ENCODE measurements at regions not wholly inside any gene's neighbourhood (a gene's known extent, or its start where the extent isn't known, plus 50 kb on each side); places are given as distances from the start of the nearest gene placed in this dataset.

- Mint-ChIP-seq H3K4me3 (no peak overlapping the region), H3K4me1 (no peaks in the 10 kb centered on the region), H3K9me3 (no peaks in the 10 kb centered on the region), H3K27ac (no peak overlapping the region), H3K36me3 (no peaks in the 10 kb centered on the region), H3K27me3 (ENCODE audit: insufficient read depth, low read depth) (peaks cover 2% of the 10 kb centered on the region)
- Histone ChIP-seq H3K4me3 (no peak overlapping the region), H3K9ac (no peak overlapping the region), H3K4me1 (no peaks in the 10 kb centered on the region), H3K27ac (no peak overlapping the region), H3F3A (ENCODE audit: low read depth) (no peaks in the 10 kb centered on the region), H3K9me3 (ENCODE audit: low read depth) (no peaks in the 10 kb centered on the region), H3K4me2 (no peak overlapping the region), H4K20me1 (ENCODE audit: low read depth) (no peaks in the 10 kb centered on the region), H3K79me2 (ENCODE audit: low read depth) (no peaks in the 10 kb centered on the region), H3K27me3 (no peaks in the 10 kb centered on the region), H2AFZ (replicated peaks) (no peak overlapping the region), H3K36me3 (no peaks in the 10 kb centered on the region)
- no peak for DNase-seq (ENCODE audit: low spot score)
- no peak for TF ChIP-seq EZH2phosphoT487 (IDR thresholded peaks at IDR 0.05)
- TF ChIP-seq EZH2 (IDR thresholded peaks at IDR 0.05): no peak
- TF ChIP-seq CTCF (IDR thresholded peaks at IDR 0.05): no peak
Observed at GRCh38 chr4:144300616-144301015, 160.1 kb upstream of the GYPA start.

GRCh38 chr4:144302704-144303536, 162.4 kb upstream of the GYPA start:
- TF ChIP-seq EZH2phosphoT487 (IDR thresholded peaks at IDR 0.05): no peak
- no peak for TF ChIP-seq CTCF (IDR thresholded peaks at IDR 0.05)
- no peak for TF ChIP-seq EZH2 (IDR thresholded peaks at IDR 0.05)
- H3K36me3 ChIP-seq: no peaks in the 10 kb centered on the region
- H3K9ac ChIP-seq: no peak overlapping the region
- no peaks in the 10 kb centered on the region for H4K20me1 ChIP-seq (ENCODE audit: low read depth)
- H3K27ac ChIP-seq: no peak overlapping the region
- no peak for DNase-seq (ENCODE audit: low spot score)
- H3K79me2 ChIP-seq (ENCODE audit: low read depth): no peaks in the 10 kb centered on the region
- H3K4me3 Mint-ChIP-seq: no peak overlapping the region
- no peaks in the 10 kb centered on the region for H3K4me1 Mint-ChIP-seq
- no peaks in the 10 kb centered on the region for H3F3A ChIP-seq (ENCODE audit: low read depth)
- no peaks in the 10 kb centered on the region for H3K4me1 ChIP-seq
- no peak overlapping the region for H3K4me3 ChIP-seq
- no peak overlapping the region for H3K27ac Mint-ChIP-seq
- H3K27me3 Mint-ChIP-seq (ENCODE audit: insufficient read depth, low read depth): peaks cover 2% of the 10 kb centered on the region
- no peaks in the 10 kb centered on the region for H3K36me3 Mint-ChIP-seq
- no peaks in the 10 kb centered on the region for H3K9me3 Mint-ChIP-seq
- no peaks in the 10 kb centered on the region for H3K27me3 ChIP-seq
- no peaks in the 10 kb centered on the region for H3K9me3 ChIP-seq (ENCODE audit: low read depth)
- no peak overlapping the region for H2AFZ ChIP-seq (replicated peaks)
- no peak overlapping the region for H3K4me2 ChIP-seq

- no peaks in the 10 kb centered on the region for H3K36me3 ChIP-seq
- Mint-ChIP-seq H3K4me3 (no peak overlapping the region), H3K27ac (no peak overlapping the region), H3K27me3 (ENCODE audit: insufficient read depth, low read depth) (peaks cover 2% of the 10 kb centered on the region), H3K9me3 (no peaks in the 10 kb centered on the region), H3K36me3 (no peaks in the 10 kb centered on the region), H3K4me1 (no peaks in the 10 kb centered on the region)
- TF ChIP-seq CTCF (IDR thresholded peaks at IDR 0.05) (no peak), EZH2phosphoT487 (IDR thresholded peaks at IDR 0.05) (no peak), EZH2 (IDR thresholded peaks at IDR 0.05) (no peak)
- H3K9ac ChIP-seq: no peak overlapping the region
- H2AFZ ChIP-seq (replicated peaks): no peak overlapping the region
- no peak overlapping the region for H3K4me3 ChIP-seq
- H3K27me3 ChIP-seq: no peaks in the 10 kb centered on the region
- no peaks in the 10 kb centered on the region for H3F3A ChIP-seq (ENCODE audit: low read depth)
- no peaks in the 10 kb centered on the region for H3K9me3 ChIP-seq (ENCODE audit: low read depth)
- H3K4me2 ChIP-seq: no peak overlapping the region
- no peak overlapping the region for H3K27ac ChIP-seq
- DNase-seq (ENCODE audit: low spot score): no peak
- no peaks in the 10 kb centered on the region for H3K4me1 ChIP-seq
- no peaks in the 10 kb centered on the region for H4K20me1 ChIP-seq (ENCODE audit: low read depth)
- no peaks in the 10 kb centered on the region for H3K79me2 ChIP-seq (ENCODE audit: low read depth)
Observed at GRCh38 chr4:144304025-144304424, 163.5 kb upstream of the GYPA start.
